ENCODE measurements at regions not wholly inside any gene's neighbourhood (a gene's known extent, or its start where the extent isn't known, plus 50 kb on each side); places are given as distances from the start of the nearest gene placed in this dataset.
"Not testable (repeated sequence)": the region's sequence is repeated elsewhere in the genome, so short reads cannot be mapped to it uniquely, and the experiment has no call there.

DNA sequence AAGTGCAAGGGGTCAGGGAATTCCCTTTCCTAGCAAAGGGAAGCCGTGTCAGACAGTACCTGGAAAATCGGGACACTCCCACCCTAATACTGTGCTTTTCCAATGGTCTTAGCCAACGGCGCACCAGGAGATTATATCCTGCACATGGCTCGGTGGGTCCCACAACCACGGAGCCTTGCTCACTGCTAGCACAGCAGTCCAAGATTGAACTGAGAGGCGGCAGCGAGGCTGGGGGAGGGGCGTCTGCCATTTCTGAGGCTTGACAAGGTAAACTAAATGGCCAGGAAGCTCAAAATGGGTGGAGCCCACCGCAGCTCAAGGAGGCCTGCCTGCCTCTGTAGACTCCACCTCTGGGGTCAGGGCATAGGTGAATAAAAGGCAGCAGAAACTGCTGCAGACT is 76.5 kb upstream of the LINC00632 start:
- H3K9me3 Mint-ChIP-seq; H3K27ac ChIP-seq (ENCODE audit: low read depth, low read length); H3K27me3 Mint-ChIP-seq; H3K27ac Mint-ChIP-seq; H3K27me3 ChIP-seq (ENCODE audit: insufficient read depth, low read length, poor library complexity, severe bottlenecking); CTCF ChIA-PET; POLR2A ChIA-PET; H3K36me3 Mint-ChIP-seq; H3K4me1 Mint-ChIP-seq; H3K9me3 ChIP-seq (ENCODE audit: low read length); H3K4me1 ChIP-seq (ENCODE audit: insufficient read depth, low read length); H3K36me3 ChIP-seq (ENCODE audit: insufficient read depth, low read length); DNase-seq; H3K4me3 ChIP-seq (ENCODE audit: low read length); H3K4me3 Mint-ChIP-seq: not testable (repeated sequence)

DNA sequence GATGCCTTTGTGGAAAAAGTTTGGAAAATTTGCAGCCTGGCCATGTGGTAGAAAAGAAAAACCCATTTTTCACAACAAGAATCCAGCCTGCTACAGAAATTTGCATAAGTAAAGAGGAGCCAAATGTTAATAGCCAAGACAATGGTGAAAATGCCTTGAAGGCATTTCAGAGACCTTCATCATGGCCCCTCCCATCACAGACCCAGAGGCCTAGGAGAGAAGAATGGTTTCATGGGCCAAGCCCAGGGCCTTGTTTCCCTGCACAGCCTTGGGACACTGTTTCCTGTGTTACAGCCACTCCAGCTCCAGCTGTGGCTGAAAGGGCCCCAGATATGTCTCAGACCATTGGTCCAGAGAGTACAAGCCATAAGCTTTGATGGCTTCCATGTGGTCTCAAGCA is 101.4 kb upstream of the LINC00632 start:
- ChIA-PET CTCF (no interaction called here), POLR2A (no interaction called here)
- Histone ChIP-seq H3K27me3 (ENCODE audit: insufficient read depth, low read length, poor library complexity, severe bottlenecking) (no peaks in the 10 kb centered on the region), H3K36me3 (ENCODE audit: insufficient read depth, low read length) (no peaks in the 10 kb centered on the region), H3K9me3 (ENCODE audit: low read length) (no peaks in the 10 kb centered on the region), H3K27ac (ENCODE audit: low read depth, low read length) (no peak overlapping the region), H3K4me1 (ENCODE audit: insufficient read depth, low read length) (no peaks in the 10 kb centered on the region), H3K4me3 (ENCODE audit: low read length) (no peak overlapping the region)
- H3K4me1 Mint-ChIP-seq: no peaks in the 10 kb centered on the region
- peaks cover 0 to 2% of the 10 kb centered on the region in 2 donors for H3K27me3 Mint-ChIP-seq
- peaks cover 0 to 5% (median 0%) of the 10 kb centered on the region in 5 donors for H3K9me3 Mint-ChIP-seq
- H3K27ac Mint-ChIP-seq: no peak overlapping the region
- DNase-seq: no peak
- H3K4me3 Mint-ChIP-seq: no peak overlapping the region
- H3K36me3 Mint-ChIP-seq: no peaks in the 10 kb centered on the region

DNA sequence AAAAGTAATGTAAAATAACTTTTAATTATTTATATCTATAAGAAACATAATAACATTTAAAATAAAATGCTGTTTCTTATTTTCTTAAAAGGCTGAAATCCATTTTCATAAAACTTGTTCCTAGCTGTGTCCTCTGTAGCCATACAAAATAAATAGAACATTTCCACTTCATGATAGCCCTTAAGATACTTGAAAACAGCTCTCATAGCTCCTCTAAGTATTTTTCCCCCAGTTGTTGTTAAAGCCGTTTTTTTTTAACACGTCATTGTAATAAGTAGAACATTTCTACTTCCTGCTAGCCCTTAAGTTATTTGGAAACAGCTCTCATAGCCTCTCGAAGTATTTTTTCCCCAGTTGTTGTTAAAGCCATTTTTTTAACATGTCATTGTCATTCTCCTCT is 97.3 kb upstream of the SOX3 start:
- H3K4me3 Mint-ChIP-seq: no peak overlapping the region
- no peak overlapping the region for H3K4me3 ChIP-seq (ENCODE audit: low read length)
- no peak for DNase-seq
- H3K4me1 ChIP-seq (ENCODE audit: insufficient read depth, low read length): no peaks in the 10 kb centered on the region
- no peak overlapping the region for H3K27ac Mint-ChIP-seq
- H3K9me3 ChIP-seq (ENCODE audit: low read length): no peaks in the 10 kb centered on the region
- no peaks in the 10 kb centered on the region for H3K36me3 ChIP-seq (ENCODE audit: insufficient read depth, low read length)
- peaks cover 0 to 2% of the 10 kb centered on the region in 2 donors for H3K27me3 Mint-ChIP-seq
- no peaks in the 10 kb centered on the region for H3K4me1 Mint-ChIP-seq
- POLR2A ChIA-PET: no interaction called here
- no peak overlapping the region for H3K27ac ChIP-seq (ENCODE audit: low read depth, low read length)
- CTCF ChIA-PET: no interaction called here
- no peaks in the 10 kb centered on the region for H3K27me3 ChIP-seq (ENCODE audit: insufficient read depth, low read length, poor library complexity, severe bottlenecking)
- H3K36me3 Mint-ChIP-seq: no peaks in the 10 kb centered on the region
- peaks cover 0 to 5% (median 0%) of the 10 kb centered on the region in 5 donors for H3K9me3 Mint-ChIP-seq

DNA sequence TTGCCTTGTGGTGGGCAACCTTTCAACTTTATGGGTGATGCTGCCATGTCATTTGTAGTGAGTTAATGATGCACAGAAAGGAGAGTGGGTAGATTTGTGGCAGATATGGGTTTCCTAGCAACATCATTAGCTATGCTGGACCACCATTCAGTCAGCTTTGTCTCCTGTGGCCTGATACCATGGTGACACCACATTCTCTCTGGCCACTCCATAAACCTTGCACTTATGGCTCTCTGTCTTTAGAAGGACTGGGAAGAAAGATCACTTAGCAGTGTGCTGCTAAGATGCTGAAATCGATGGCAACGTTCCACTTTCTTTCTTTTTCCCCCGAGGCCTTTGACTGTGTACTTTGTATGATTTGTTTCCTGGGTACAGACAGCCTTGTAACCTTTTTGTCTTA is 95.0 kb upstream of the SOX3 start:
- Mint-ChIP-seq H3K4me1 (no peaks in the 10 kb centered on the region), H3K36me3 (no peaks in the 10 kb centered on the region), H3K9me3 (no peaks in the 10 kb centered on the region)

DNA sequence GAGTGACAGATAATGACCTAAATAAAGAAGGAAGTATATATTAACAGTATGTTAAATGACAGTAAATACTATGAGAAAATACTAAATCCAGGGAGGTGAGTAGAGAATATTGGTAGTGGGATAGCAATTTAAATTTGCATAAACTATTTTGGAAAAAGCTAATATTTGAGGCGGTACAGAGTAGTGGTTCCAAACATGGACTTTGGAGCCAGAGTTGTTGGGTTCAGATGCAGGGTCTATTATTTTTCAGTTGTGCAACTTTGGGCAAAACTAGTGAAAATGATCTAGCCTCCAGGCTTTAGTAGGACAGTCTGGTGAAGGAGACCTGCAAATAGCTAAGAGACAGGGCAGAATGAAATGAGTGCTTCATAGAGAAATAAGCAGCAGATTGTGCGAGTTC is 84.8 kb upstream of the SOX3 start:
- ChIA-PET CTCF (no interaction called here), POLR2A (no interaction called here)
- DNase-seq: no peak
- Histone ChIP-seq H3K27ac (ENCODE audit: low read depth, low read length) (no peak overlapping the region), H3K4me3 (ENCODE audit: low read length) (no peak overlapping the region), H3K36me3 (ENCODE audit: insufficient read depth, low read length) (no peaks in the 10 kb centered on the region), H3K4me1 (ENCODE audit: insufficient read depth, low read length) (no peaks in the 10 kb centered on the region), H3K27me3 (ENCODE audit: insufficient read depth, low read length, poor library complexity, severe bottlenecking) (no peaks in the 10 kb centered on the region), H3K9me3 (ENCODE audit: low read length) (no peaks in the 10 kb centered on the region)
- Mint-ChIP-seq H3K9me3 (peaks cover 0 to 2% (median 0%) of the 10 kb centered on the region in 5 donors), H3K4me1 (no peaks in the 10 kb centered on the region), H3K27me3 (peaks cover 0 to 1% of the 10 kb centered on the region in 2 donors), H3K4me3 (no peak overlapping the region), H3K36me3 (no peaks in the 10 kb centered on the region), H3K27ac (no peak overlapping the region)

More for the DNA sequence above, 95.0 kb upstream of the SOX3 start:
- H3K4me1 ChIP-seq (ENCODE audit: insufficient read depth, low read length): no peaks in the 10 kb centered on the region
- CTCF ChIA-PET: no interaction called here
- no peaks in the 10 kb centered on the region for H3K36me3 ChIP-seq (ENCODE audit: insufficient read depth, low read length)
- POLR2A ChIA-PET: no interaction called here
- no peak overlapping the region for H3K4me3 ChIP-seq (ENCODE audit: low read length)
- Mint-ChIP-seq H3K27ac (peak overlapping the region in 1 of 8 donors; percentile 48), H3K27me3 (peaks cover 0 to 4% of the 10 kb centered on the region in 2 donors), H3K4me3 (no peak overlapping the region)
- no peak overlapping the region for H3K27ac ChIP-seq (ENCODE audit: low read depth, low read length)
- DNase-seq: no peak
- no peaks in the 10 kb centered on the region for H3K9me3 ChIP-seq (ENCODE audit: low read length)
- H3K27me3 ChIP-seq (ENCODE audit: insufficient read depth, low read length, poor library complexity, severe bottlenecking): no peaks in the 10 kb centered on the region

DNA sequence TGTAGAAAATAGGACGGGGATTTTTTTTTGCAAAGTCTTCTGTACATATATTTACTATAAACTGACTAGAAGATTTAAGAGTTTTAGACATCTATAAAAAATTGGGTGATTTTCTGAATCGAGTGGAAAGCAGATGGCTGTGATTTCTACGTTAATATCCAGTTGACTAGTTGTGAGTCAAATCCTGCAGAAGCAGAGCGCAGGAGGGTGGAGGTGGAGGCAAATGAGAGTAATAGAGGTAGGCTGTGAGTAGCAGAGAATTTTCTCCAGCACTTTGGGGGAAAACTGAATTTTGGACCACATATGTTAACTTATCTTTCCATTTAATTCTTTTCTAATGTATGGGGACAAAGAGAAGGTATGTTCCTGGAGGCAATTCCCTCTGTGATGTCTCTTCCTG is 82.1 kb upstream of the SOX3 start:
- Histone ChIP-seq H3K9me3 (ENCODE audit: low read length) (no peaks in the 10 kb centered on the region), H3K4me3 (ENCODE audit: low read length) (no peak overlapping the region), H3K27ac (ENCODE audit: low read depth, low read length) (no peak overlapping the region), H3K27me3 (ENCODE audit: insufficient read depth, low read length, poor library complexity, severe bottlenecking) (no peaks in the 10 kb centered on the region), H3K36me3 (ENCODE audit: insufficient read depth, low read length) (no peaks in the 10 kb centered on the region), H3K4me1 (ENCODE audit: insufficient read depth, low read length) (no peaks in the 10 kb centered on the region)
- H3K27me3 Mint-ChIP-seq: peaks cover 0 to 3% of the 10 kb centered on the region in 2 donors
- H3K36me3 Mint-ChIP-seq: no peaks in the 10 kb centered on the region
- no peak overlapping the region for H3K27ac Mint-ChIP-seq
- ChIA-PET POLR2A (no interaction called here), CTCF (no interaction called here)
- H3K4me3 Mint-ChIP-seq: no peak overlapping the region
- peaks cover 0 to 2% (median 0%) of the 10 kb centered on the region in 5 donors for H3K9me3 Mint-ChIP-seq
- no peaks in the 10 kb centered on the region for H3K4me1 Mint-ChIP-seq
- DNase-seq: no peak

DNA sequence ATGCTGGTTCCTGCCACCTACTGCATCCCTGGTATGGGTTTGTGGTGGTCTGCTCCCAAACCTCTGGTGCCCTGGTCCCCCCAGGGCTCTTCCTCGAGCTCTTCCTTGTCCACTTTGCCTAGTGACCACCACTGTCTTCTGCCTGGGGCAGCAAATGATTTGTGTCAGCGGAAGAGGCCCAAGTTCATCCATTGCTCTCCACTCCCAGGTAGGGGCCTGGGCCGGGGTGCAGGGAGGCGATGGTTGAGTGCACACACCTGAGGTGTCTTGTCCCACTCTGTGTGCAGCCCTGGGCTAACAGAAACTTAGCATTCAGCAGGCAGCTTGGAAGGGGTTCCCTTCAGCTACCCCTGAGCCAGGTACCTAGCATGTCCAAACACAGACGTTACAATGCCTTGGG is 75.6 kb upstream of the SOX3 start:
- Histone ChIP-seq H3K36me3 (ENCODE audit: insufficient read depth, low read length) (no peaks in the 10 kb centered on the region), H3K27me3 (ENCODE audit: insufficient read depth, low read length, poor library complexity, severe bottlenecking) (no peaks in the 10 kb centered on the region), H3K4me3 (ENCODE audit: low read length) (no peak overlapping the region), H3K4me1 (ENCODE audit: insufficient read depth, low read length) (no peaks in the 10 kb centered on the region), H3K9me3 (ENCODE audit: low read length) (no peaks in the 10 kb centered on the region), H3K27ac (ENCODE audit: low read depth, low read length) (no peak overlapping the region)
- Mint-ChIP-seq H3K27ac (no peak overlapping the region), H3K4me1 (no peaks in the 10 kb centered on the region), H3K27me3 (peaks cover 0 to 16% of the 10 kb centered on the region in 2 donors), H3K4me3 (no peak overlapping the region), H3K36me3 (no peaks in the 10 kb centered on the region), H3K9me3 (peaks cover 0 to 2% (median 0%) of the 10 kb centered on the region in 5 donors)
- ChIA-PET POLR2A (no interaction called here), CTCF (no interaction called here)
- DNase-seq: no peak

DNA sequence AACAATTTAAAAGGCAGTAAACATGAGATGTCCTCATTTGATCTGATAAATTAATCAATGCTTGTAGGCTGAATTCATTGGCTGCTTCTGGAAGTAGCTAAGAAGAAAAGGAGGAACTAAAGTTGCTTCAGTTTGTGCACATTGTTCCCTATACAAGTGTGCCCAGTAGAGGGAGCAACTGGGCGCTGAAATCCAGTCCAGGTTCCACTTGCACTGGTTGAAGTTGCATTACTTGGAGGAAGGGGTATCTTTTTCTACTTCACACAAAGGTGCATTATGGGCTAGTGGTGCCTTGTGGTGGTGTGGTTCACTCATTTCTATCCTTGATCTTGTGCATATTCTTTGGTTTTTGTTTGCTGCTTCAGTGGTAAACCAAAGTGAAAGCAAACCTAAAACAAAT is 67.9 kb upstream of the SOX3 start:
- Histone ChIP-seq H3K27me3 (ENCODE audit: insufficient read depth, low read length, poor library complexity, severe bottlenecking) (no peaks in the 10 kb centered on the region), H3K36me3 (ENCODE audit: insufficient read depth, low read length) (no peaks in the 10 kb centered on the region), H3K4me1 (ENCODE audit: insufficient read depth, low read length) (no peaks in the 10 kb centered on the region), H3K9me3 (ENCODE audit: low read length) (no peaks in the 10 kb centered on the region), H3K27ac (ENCODE audit: low read depth, low read length) (no peak overlapping the region), H3K4me3 (ENCODE audit: low read length) (no peak overlapping the region)
- ChIA-PET POLR2A (no interaction called here), CTCF (no interaction called here)
- Mint-ChIP-seq H3K4me3 (no peak overlapping the region), H3K9me3 (no peaks in the 10 kb centered on the region), H3K27me3 (no peaks in the 10 kb centered on the region), H3K4me1 (peaks cover 0 to 5% (median 0%) of the 10 kb centered on the region in 3 donors), H3K27ac (no peak overlapping the region), H3K36me3 (no peaks in the 10 kb centered on the region)
- DNase-seq: no peak

DNA sequence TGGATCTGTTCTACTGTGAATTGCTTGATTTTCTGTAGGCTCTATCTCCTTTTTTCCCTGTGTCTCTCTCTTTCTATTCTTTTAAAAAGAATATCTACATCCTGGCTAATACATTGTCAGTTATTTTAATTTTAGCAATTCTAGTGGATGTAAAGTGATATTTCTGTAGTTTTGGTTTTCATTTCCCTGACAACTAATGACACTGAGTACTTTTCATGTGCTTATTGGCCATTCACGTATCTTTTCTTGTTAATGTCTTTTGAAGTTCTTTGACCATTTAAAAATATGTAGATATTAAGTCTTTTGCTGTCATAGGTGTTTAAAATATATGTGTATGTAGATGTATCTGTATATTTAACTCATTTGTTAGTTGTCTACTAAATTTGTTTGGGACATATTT is 59.0 kb upstream of the SOX3 start:
- H3K27me3 ChIP-seq (ENCODE audit: insufficient read depth, low read length, poor library complexity, severe bottlenecking): no peaks in the 10 kb centered on the region
- no peak overlapping the region for H3K4me3 ChIP-seq (ENCODE audit: low read length)
- ChIA-PET CTCF (no interaction called here), POLR2A (no interaction called here)
- Mint-ChIP-seq H3K27ac (no peak overlapping the region), H3K9me3 (no peaks in the 10 kb centered on the region), H3K4me1 (no peaks in the 10 kb centered on the region), H3K27me3 (no peaks in the 10 kb centered on the region), H3K4me3 (no peak overlapping the region), H3K36me3 (no peaks in the 10 kb centered on the region)
- H3K36me3 ChIP-seq (ENCODE audit: insufficient read depth, low read length): no peaks in the 10 kb centered on the region
- no peaks in the 10 kb centered on the region for H3K9me3 ChIP-seq (ENCODE audit: low read length)
- no peak overlapping the region for H3K27ac ChIP-seq (ENCODE audit: low read depth, low read length)
- DNase-seq: no peak
- no peaks in the 10 kb centered on the region for H3K4me1 ChIP-seq (ENCODE audit: insufficient read depth, low read length)
